Body of pancreas (tissue), 4 donors: ENCODE measurements at regions not wholly inside any gene's neighbourhood (a gene's known extent, or its start where the extent isn't known, plus 50 kb on each side); places are given as distances from the start of the nearest gene placed in this dataset.

ENCODE experiments used
- CTCF ChIP-seq, 7 experiments: fragments of 450-650 bp in 4 of 7; fragments of 200-600 bp in 3 of 7; sonication (generic) in 3 of 7; IDR thresholded peaks; one replicate each; pipeline ENCODE4 v1.5.1; 2016 to 2019; ENCODE audit warnings: antibody characterized with exemption in 7 of 7
- POLR2A ChIP-seq, 3 donors: fragments of 450-650 bp; IDR thresholded peaks; one replicate each; pipeline ENCODE4 v1.6.1; 2016; ENCODE audit warnings: antibody characterized with exemption in 3 of 3, mild to moderate bottlenecking in 2 of 3

- TF ChIP-seq CTCF (IDR thresholded peaks at IDR 0.05) (no peak), POLR2A (IDR thresholded peaks at IDR 0.05) (no peak)
Measured at GRCh38 chr1:242800521-242800920, 276.0 kb upstream of the PLD5 start.
